Retina (tissue), 1 donor: ENCODE measurements at regions not wholly inside any gene's neighbourhood (a gene's known extent, or its start where the extent isn't known, plus 50 kb on each side); places are given as distances from the start of the nearest gene placed in this dataset.
"Not testable (repeated sequence)": the region's sequence is repeated elsewhere in the genome, so short reads cannot be mapped to it uniquely, and the experiment has no call there.

Source experiments
- DNase-seq: peaks from one replicate; pipeline ENCODE4 v3.0.0-alpha.2; 2016

- no peak for DNase-seq
These were observed 159.1 kb downstream of the SEC23IP start for GRCh38 chr10:120051671-120052070.

GRCh38 chr10:120052964-120053702 is 160.6 kb downstream of the SEC23IP start:
- no peak for DNase-seq

- not testable (repeated sequence) for DNase-seq
These were observed 167.3 kb downstream of the SEC23IP start for GRCh38 chr10:120059790-120060189.

- no peak for DNase-seq
These were observed 174.9 kb downstream of the SEC23IP start for GRCh38 chr10:120067427-120067826.

GRCh38 chr10:120069700-120070099 is 177.2 kb downstream of the SEC23IP start:
- no peak for DNase-seq

- DNase-seq: no peak
These were observed 182.8 kb downstream of the SEC23IP start for GRCh38 chr10:120075349-120075748.

GRCh38 chr10:120076996-120077706 is 184.6 kb downstream of the SEC23IP start:
- peak; percentile 22 for DNase-seq

GRCh38 chr10:120077707-120078492 is 185.4 kb downstream of the SEC23IP start:
- peak; percentile 21 for DNase-seq

- peak; percentile 60 for DNase-seq
These were observed 192.7 kb downstream of the SEC23IP start for GRCh38 chr10:120085096-120085796.

- DNase-seq: no peak
These were observed 193.5 kb downstream of the SEC23IP start for GRCh38 chr10:120086066-120086465.

GRCh38 chr10:120087109-120087508 is 194.6 kb downstream of the SEC23IP start:
- DNase-seq: no peak

- DNase-seq: no peak
These were observed 203.3 kb downstream of the SEC23IP start for GRCh38 chr10:120095875-120096274.

GRCh38 chr10:120097766-120098165 is 205.2 kb downstream of the SEC23IP start:
- no peak for DNase-seq

GRCh38 chr10:120098232-120098930 is 205.9 kb downstream of the SEC23IP start:
- DNase-seq: peak; percentile 20

- DNase-seq: no peak
These were observed 211.4 kb downstream of the SEC23IP start for GRCh38 chr10:120103738-120104560.

- no peak for DNase-seq
These were observed 212.5 kb downstream of the SEC23IP start for GRCh38 chr10:120105001-120105400.

- no peak for DNase-seq
These were observed 213.0 kb downstream of the SEC23IP start for GRCh38 chr10:120105492-120105891.

GRCh38 chr10:120108916-120109315 is 216.4 kb downstream of the SEC23IP start:
- no peak for DNase-seq

- DNase-seq: not testable (repeated sequence)
These were observed 217.2 kb downstream of the SEC23IP start for GRCh38 chr10:120109725-120110124.

- DNase-seq: no peak
These were observed 217.7 kb downstream of the SEC23IP start for GRCh38 chr10:120110196-120110595.

- no peak for DNase-seq
These were observed 219.1 kb downstream of the SEC23IP start for GRCh38 chr10:120111628-120112027.
